ENCODE measurements at regions not wholly inside any gene's neighbourhood (a gene's known extent, or its start where the extent isn't known, plus 50 kb on each side); places are given as distances from the start of the nearest gene placed in this dataset.
"Not testable (repeated sequence)": the region's sequence is repeated elsewhere in the genome, so short reads cannot be mapped to it uniquely, and the experiment has no call there.

- not testable (repeated sequence) for TF ChIP-seq POLR2AphosphoS5 (IDR thresholded peaks at IDR 0.05; ENCODE audit: low read depth); CTCF (IDR thresholded peaks at IDR 0.05; ENCODE audit: insufficient read depth, low read length)
Observed at GRCh38 chr16:62258931-62259435, 222.7 kb upstream of the CDH8 start.

All from HL-60 (cell line).